ENCODE measurements at regions not wholly inside any gene's neighbourhood (a gene's known extent, or its start where the extent isn't known, plus 50 kb on each side); places are given as distances from the start of the nearest gene placed in this dataset.

- no peak for TF ChIP-seq CTCF (IDR thresholded peaks at IDR 0.05)
- H3K27ac ChIP-seq: no peak overlapping the region
- H3K4me3 ChIP-seq: no peak overlapping the region
- DNase-seq (ENCODE audit: low spot score): no peak
These were observed 125.1 kb upstream of the LYZL1 start for GRCh38 chr10:29163746-29164145.

GRCh38 chr10:29166713-29167112 lies 122.2 kb upstream of the LYZL1 start:
- Histone ChIP-seq H3K4me3 (no peak overlapping the region), H3K27ac (no peak overlapping the region)
- DNase-seq (ENCODE audit: low spot score): no peak
- no peak for TF ChIP-seq CTCF (IDR thresholded peaks at IDR 0.05)

GRCh38 chr10:29169021-29169420 lies 119.8 kb upstream of the LYZL1 start:
- no peak for TF ChIP-seq CTCF (IDR thresholded peaks at IDR 0.05)

GRCh38 chr10:29171717-29172116 lies 117.2 kb upstream of the LYZL1 start:
- no peak for TF ChIP-seq CTCF (IDR thresholded peaks at IDR 0.05)
- DNase-seq (ENCODE audit: low spot score): no peak

More at GRCh38 chr10:29169021-29169420, 119.8 kb upstream of the LYZL1 start:
- DNase-seq (ENCODE audit: low spot score): no peak
- Histone ChIP-seq H3K27ac (no peak overlapping the region), H3K4me3 (no peak overlapping the region)

GRCh38 chr10:29174389-29174788 lies 114.5 kb upstream of the LYZL1 start:
- H3K4me3 ChIP-seq: no peak overlapping the region
- no peak for TF ChIP-seq CTCF (IDR thresholded peaks at IDR 0.05)
- no peak for DNase-seq (ENCODE audit: low spot score)

More at GRCh38 chr10:29171717-29172116, 117.2 kb upstream of the LYZL1 start:
- Histone ChIP-seq H3K27ac (no peak overlapping the region), H3K4me3 (no peak overlapping the region)

GRCh38 chr10:29176845-29177832 lies 111.7 kb upstream of the LYZL1 start:
- no peak for TF ChIP-seq CTCF (IDR thresholded peaks at IDR 0.05)
- H3K4me3 ChIP-seq: no peak overlapping the region
- H3K27ac ChIP-seq: no peak overlapping the region
- no peak for DNase-seq (ENCODE audit: low spot score)

More at GRCh38 chr10:29174389-29174788, 114.5 kb upstream of the LYZL1 start:
- H3K27ac ChIP-seq: no peak overlapping the region

GRCh38 chr10:29181936-29182335 lies 106.9 kb upstream of the LYZL1 start:
- H3K27ac ChIP-seq: no peak overlapping the region
- no peak for DNase-seq (ENCODE audit: low spot score)
- no peak overlapping the region for H3K4me3 ChIP-seq
- TF ChIP-seq CTCF (IDR thresholded peaks at IDR 0.05): no peak
